ENCODE measurements at regions not wholly inside any gene's neighbourhood (a gene's known extent, or its start where the extent isn't known, plus 50 kb on each side); places are given as distances from the start of the nearest gene placed in this dataset.

DNA sequence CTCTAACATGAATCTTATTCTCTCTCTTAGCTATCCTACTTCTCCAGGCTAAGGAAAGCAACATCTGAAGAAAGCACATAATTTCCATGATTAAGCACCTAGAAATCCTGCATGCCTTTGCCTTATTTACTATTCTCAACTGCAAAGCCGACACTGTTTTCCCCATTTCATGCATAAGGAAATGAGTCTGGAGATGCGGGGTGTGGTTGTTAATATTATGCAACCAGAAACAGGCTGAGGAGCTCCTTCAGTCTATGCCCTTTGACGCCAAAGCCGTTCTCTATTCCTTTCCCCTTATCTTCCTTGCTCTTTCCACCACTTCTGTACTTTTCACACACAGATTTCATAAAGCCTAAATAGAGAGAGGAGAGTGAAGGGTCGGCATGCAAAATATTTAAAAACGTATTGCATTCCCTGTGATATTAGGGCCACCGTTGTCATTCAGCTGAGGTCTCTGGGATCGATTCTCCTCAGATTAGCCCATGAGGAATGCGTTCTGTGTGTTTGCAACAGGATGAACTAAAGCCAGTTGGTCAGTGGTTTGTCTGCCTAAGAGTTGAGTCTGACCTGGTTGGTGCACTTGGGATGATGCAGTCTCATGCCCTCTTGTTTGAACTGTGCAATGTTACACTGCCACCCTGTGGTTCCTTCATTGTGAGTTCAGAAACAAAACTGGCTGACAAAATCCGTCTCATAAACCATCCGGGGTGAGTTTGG is 53.1 kb upstream of the PLEKHG7 start:
- Histone ChIP-seq H3K9me3 (ENCODE audit: control insufficient read depth in 1 of 2, insufficient read depth in 1 of 2, low read depth in 1 of 2, low read length in 2 of 2) (no peaks in the 10 kb centered on the region), H3K9ac (ENCODE audit: low read length) (no peak overlapping the region), H3K79me2 (ENCODE audit: insufficient read depth, low read length) (no peaks in the 10 kb centered on the region), H3K36me3 (ENCODE audit: control insufficient read depth in 1 of 2, insufficient read depth in 2 of 2, low read length in 2 of 2) (no peaks in the 10 kb centered on the region), H3K4me1 (ENCODE audit: control insufficient read depth in 1 of 2, insufficient read depth in 2 of 2, low read length in 2 of 2) (no peaks in the 10 kb centered on the region), H3K27ac (ENCODE audit: low read depth, low read length) (no peak overlapping the region), H3K4me2 (ENCODE audit: low read length) (no peak overlapping the region), H3K27me3 (ENCODE audit: insufficient read depth, low read length) (no peaks in the 10 kb centered on the region), H2AFZ (ENCODE audit: low read depth, low read length, poor library complexity, severe bottlenecking) (peak overlapping the region; percentile 75), H3K4me3 (replicated peaks in 1 of 2; ENCODE audit: low read depth in 1 of 2, low read length in 2 of 2) (no peak overlapping the region), H3K9me2 (ENCODE audit: insufficient read depth) (no peaks in the 10 kb centered on the region), H4K20me1 (ENCODE audit: insufficient read depth) (no peaks in the 10 kb centered on the region)
- ChIA-PET CTCF (interaction anchor here (1.6 kb wide), 1 partner anchor 1268 kb away, joined by 10 read pairs; no protein-coding TSS in a partner anchor), RAD21 (ENCODE audit: low non-redundant PET in 1 of 2, low total read pairs in 2 of 2, uncharacterized antibody in 2 of 2, unreplicated experiment in 2 of 2) (no interaction called here), POLR2A (no interaction called here)
- intact Hi-C loops (cut with micrococcal nuclease): loop anchor here (1.0 kb wide), 2 partner anchors 75 to 1267 kb away; no protein-coding TSS in a partner anchor
- BruUV-seq (replicated peaks): no TSS peak
- peak; percentile 97 for ATAC-seq
- TF ChIP-seq, protein P1, sequence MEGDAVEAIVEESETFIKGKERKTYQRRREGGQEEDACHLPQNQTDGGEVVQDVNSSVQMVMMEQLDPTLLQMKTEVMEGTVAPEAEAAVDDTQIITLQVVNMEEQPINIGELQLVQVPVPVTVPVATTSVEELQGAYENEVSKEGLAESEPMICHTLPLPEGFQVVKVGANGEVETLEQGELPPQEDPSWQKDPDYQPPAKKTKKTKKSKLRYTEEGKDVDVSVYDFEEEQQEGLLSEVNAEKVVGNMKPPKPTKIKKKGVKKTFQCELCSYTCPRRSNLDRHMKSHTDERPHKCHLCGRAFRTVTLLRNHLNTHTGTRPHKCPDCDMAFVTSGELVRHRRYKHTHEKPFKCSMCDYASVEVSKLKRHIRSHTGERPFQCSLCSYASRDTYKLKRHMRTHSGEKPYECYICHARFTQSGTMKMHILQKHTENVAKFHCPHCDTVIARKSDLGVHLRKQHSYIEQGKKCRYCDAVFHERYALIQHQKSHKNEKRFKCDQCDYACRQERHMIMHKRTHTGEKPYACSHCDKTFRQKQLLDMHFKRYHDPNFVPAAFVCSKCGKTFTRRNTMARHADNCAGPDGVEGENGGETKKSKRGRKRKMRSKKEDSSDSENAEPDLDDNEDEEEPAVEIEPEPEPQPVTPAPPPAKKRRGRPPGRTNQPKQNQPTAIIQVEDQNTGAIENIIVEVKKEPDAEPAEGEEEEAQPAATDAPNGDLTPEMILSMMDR (IDR thresholded peaks at IDR 0.05 in 2 of 3, conservative IDR thresholded peaks at IDR 0.05 in 1 of 3; ENCODE audit: borderline replicate concordance in 1 of 3, insufficient read depth in 1 of 3, low read depth in 2 of 3, low read length in 2 of 3): peak; percentile 67 to 83 (median 77)
- peak; percentile 91 for TF ChIP-seq RAD21 (IDR thresholded peaks at IDR 0.05; ENCODE audit: low read depth)
- TF ChIP-seq EZH2phosphoT487 (IDR thresholded peaks at IDR 0.05; ENCODE audit: borderline replicate concordance): no peak
- DNase-seq (ENCODE audit: low read depth, low spot score): peak; percentile 76

DNA sequence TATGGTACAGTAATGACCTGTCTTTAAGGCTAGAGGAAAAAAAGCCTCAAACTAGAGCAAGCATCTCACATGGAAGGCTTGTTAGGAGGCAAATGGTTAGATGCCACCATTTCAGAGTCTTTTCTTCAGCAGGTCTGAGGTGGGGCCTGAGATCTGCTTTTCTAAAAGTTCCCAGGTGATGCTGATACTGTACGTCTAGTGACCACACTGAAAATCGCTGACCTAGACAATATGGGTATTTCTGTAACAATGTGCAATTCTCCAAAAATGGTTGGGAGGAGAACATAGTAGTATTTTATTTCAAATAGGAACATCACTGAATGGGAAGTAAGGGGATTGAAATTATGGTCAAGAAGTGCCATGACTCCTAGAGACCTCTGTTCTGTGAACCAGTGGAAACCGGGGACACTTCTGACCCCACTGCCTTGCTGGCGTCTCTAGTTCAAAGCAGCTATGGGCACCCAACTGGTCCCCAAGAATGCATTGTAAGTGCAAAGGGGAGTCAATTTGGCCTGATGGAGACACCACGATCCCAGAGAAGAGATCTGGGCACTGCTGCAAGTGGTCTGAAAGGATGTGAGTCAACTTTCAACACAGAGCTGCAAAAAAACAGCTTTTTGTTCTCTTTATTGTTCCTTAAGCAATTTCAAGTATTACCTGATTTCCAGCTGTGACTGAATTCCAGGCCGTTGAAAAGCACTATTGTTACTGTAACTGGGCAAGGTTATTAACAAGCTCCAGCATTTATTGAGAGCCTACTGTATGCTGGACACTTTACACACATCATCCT is 54.4 kb upstream of the PLEKHG7 start:
- Histone ChIP-seq H4K20me1 (ENCODE audit: insufficient read depth) (no peaks in the 10 kb centered on the region), H3K9me3 (ENCODE audit: control insufficient read depth in 1 of 2, insufficient read depth in 1 of 2, low read depth in 1 of 2, low read length in 2 of 2) (no peaks in the 10 kb centered on the region), H3K4me2 (ENCODE audit: low read length) (no peak overlapping the region), H3K79me2 (ENCODE audit: insufficient read depth, low read length) (no peaks in the 10 kb centered on the region), H3K4me3 (replicated peaks in 1 of 2; ENCODE audit: low read depth in 1 of 2, low read length in 2 of 2) (no peak overlapping the region), H3K36me3 (ENCODE audit: control insufficient read depth in 1 of 2, insufficient read depth in 2 of 2, low read length in 2 of 2) (no peaks in the 10 kb centered on the region), H2AFZ (ENCODE audit: low read depth, low read length, poor library complexity, severe bottlenecking) (no peak overlapping the region), H3K9ac (ENCODE audit: low read length) (no peak overlapping the region), H3K4me1 (ENCODE audit: control insufficient read depth in 1 of 2, insufficient read depth in 2 of 2, low read length in 2 of 2) (no peaks in the 10 kb centered on the region), H3K9me2 (ENCODE audit: insufficient read depth) (no peaks in the 10 kb centered on the region), H3K27me3 (ENCODE audit: insufficient read depth, low read length) (no peaks in the 10 kb centered on the region), H3K27ac (ENCODE audit: low read depth, low read length) (no peak overlapping the region)
- intact Hi-C loops (cut with micrococcal nuclease): no loop called here
- CTCF ChIA-PET: interaction anchor here (0.7 to 1.6 kb wide), 3 partner anchors 15 to 1287 kb away, joined by 3 to 10 read pairs (median 4); no protein-coding TSS in a partner anchor
- no TSS peak for BruUV-seq (replicated peaks)
- RAD21 ChIA-PET (ENCODE audit: low non-redundant PET in 1 of 2, low total read pairs in 2 of 2, uncharacterized antibody in 2 of 2, unreplicated experiment in 2 of 2): no interaction called here
- no peak for ATAC-seq
- no peak for DNase-seq (ENCODE audit: low read depth, low spot score)
- POLR2A ChIA-PET: interaction anchor here (0.7 kb wide), 1 partner anchor 1279 kb away, joined by 4 read pairs; no protein-coding TSS in a partner anchor
- TF ChIP-seq, protein P2, sequence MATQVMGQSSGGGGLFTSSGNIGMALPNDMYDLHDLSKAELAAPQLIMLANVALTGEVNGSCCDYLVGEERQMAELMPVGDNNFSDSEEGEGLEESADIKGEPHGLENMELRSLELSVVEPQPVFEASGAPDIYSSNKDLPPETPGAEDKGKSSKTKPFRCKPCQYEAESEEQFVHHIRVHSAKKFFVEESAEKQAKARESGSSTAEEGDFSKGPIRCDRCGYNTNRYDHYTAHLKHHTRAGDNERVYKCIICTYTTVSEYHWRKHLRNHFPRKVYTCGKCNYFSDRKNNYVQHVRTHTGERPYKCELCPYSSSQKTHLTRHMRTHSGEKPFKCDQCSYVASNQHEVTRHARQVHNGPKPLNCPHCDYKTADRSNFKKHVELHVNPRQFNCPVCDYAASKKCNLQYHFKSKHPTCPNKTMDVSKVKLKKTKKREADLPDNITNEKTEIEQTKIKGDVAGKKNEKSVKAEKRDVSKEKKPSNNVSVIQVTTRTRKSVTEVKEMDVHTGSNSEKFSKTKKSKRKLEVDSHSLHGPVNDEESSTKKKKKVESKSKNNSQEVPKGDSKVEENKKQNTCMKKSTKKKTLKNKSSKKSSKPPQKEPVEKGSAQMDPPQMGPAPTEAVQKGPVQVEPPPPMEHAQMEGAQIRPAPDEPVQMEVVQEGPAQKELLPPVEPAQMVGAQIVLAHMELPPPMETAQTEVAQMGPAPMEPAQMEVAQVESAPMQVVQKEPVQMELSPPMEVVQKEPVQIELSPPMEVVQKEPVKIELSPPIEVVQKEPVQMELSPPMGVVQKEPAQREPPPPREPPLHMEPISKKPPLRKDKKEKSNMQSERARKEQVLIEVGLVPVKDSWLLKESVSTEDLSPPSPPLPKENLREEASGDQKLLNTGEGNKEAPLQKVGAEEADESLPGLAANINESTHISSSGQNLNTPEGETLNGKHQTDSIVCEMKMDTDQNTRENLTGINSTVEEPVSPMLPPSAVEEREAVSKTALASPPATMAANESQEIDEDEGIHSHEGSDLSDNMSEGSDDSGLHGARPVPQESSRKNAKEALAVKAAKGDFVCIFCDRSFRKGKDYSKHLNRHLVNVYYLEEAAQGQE (IDR thresholded peaks at IDR 0.05; ENCODE audit: low read depth): no peak
- TF ChIP-seq SP1 (IDR thresholded peaks at IDR 0.05; ENCODE audit: low read depth) (no peak), JUND (IDR thresholded peaks at IDR 0.05) (no peak), RAD21 (IDR thresholded peaks at IDR 0.05; ENCODE audit: low read depth) (no peak), ZFX (IDR thresholded peaks at IDR 0.05) (no peak), YY1 (IDR thresholded peaks at IDR 0.05; ENCODE audit: extremely low read depth, insufficient replicate concordance, low read depth, low read length) (no peak)
- TF ChIP-seq, protein P1 (IDR thresholded peaks at IDR 0.05 in 2 of 3, conservative IDR thresholded peaks at IDR 0.05 in 1 of 3; ENCODE audit: borderline replicate concordance in 1 of 3, insufficient read depth in 1 of 3, low read depth in 2 of 3, low read length in 2 of 3): no peak

Measured in HCT116 (cell line).